Memory B cell (primary cell): ENCODE measurements at regions not wholly inside any gene's neighbourhood (a gene's known extent, or its start where the extent isn't known, plus 50 kb on each side); places are given as distances from the start of the nearest gene placed in this dataset.

Experiments used
- ATAC-seq: fragments of 150-1000 bp; cut with Tn5 transposase; 2 replicates; pipeline ENCODE4 v1.10.0; 2021; ENCODE audit warnings: low read depth, mild to moderate bottlenecking, moderate library complexity
- DNase-seq, 2 donors: peaks; one replicate each; pipeline ENCODE4 v3.0.0; 2022; ENCODE audit warnings: low spot score in 2 of 2
- H3K27ac Mint-ChIP-seq: one replicate; pipeline ENCODE4 v1.8.0; 2022; ENCODE audit warnings: mild to moderate bottlenecking, moderate library complexity, mixed read lengths
- H3K27me3 Mint-ChIP-seq: one replicate; pipeline ENCODE4 v1.8.0; 2022; ENCODE audit warnings: mixed read lengths
- H3K36me3 Mint-ChIP-seq: one replicate; pipeline ENCODE4 v1.8.0; 2022; ENCODE audit warnings: mild to moderate bottlenecking, mixed read lengths
- H3K4me1 Mint-ChIP-seq: one replicate; pipeline ENCODE4 v1.8.0; 2022; ENCODE audit warnings: mixed read lengths
- H3K4me3 Mint-ChIP-seq: one replicate; pipeline ENCODE4 v1.8.0; 2022; ENCODE audit warnings: mild to moderate bottlenecking, moderate library complexity, mixed read lengths
- H3K9me3 Mint-ChIP-seq: one replicate; pipeline ENCODE4 v1.8.0; 2022; ENCODE audit warnings: mixed read lengths

DNA sequence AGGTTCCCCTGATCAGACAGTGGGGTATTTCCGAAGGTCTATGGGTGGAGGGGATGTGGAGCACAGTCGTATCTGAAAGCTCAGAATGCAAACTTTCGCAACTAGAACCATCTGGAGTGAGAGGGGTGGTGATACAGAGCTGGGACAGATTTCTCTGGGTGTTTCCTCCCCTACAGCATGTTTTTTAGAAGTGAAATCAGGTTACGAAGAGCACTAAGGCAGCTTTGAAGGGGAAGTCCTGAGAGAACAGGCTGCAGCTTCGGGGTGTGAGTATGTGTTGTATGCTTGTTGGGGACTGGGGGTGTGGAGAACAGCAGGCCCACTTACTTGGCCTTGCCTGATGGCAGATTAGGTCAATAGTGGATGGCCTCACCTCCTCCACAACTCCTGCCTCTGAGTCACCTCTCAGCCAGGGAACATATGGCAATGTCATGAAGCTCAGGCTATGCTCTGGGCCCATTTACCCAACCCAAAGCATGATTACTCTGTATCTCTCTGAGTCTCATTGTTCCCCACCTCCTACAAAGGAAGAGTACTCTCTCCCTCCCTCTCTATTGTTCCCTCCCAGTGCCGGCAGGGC is 107.2 kb upstream of the RASGRP1 start:
- peak; percentile 47 to 78 for DNase-seq
- Mint-ChIP-seq H3K27me3 (no peaks in the 10 kb centered on the region), H3K4me3 (peak overlapping the region; percentile 6), H3K36me3 (no peaks in the 10 kb centered on the region), H3K27ac (peak overlapping the region; percentile 99), H3K4me1 (peaks cover 41% of the 10 kb centered on the region), H3K9me3 (no peaks in the 10 kb centered on the region)
- ATAC-seq: peak; percentile 72

- DNase-seq: no peak
- no peak for ATAC-seq
- Mint-ChIP-seq H3K36me3 (no peaks in the 10 kb centered on the region), H3K27me3 (no peaks in the 10 kb centered on the region), H3K4me1 (peaks cover 41% of the 10 kb centered on the region), H3K27ac (peak overlapping the region; percentile 99), H3K4me3 (peak overlapping the region; percentile 6), H3K9me3 (peaks cover 1% of the 10 kb centered on the region)
Measured at GRCh38 chr15:38672273-38672672, 107.7 kb upstream of the RASGRP1 start.

DNA sequence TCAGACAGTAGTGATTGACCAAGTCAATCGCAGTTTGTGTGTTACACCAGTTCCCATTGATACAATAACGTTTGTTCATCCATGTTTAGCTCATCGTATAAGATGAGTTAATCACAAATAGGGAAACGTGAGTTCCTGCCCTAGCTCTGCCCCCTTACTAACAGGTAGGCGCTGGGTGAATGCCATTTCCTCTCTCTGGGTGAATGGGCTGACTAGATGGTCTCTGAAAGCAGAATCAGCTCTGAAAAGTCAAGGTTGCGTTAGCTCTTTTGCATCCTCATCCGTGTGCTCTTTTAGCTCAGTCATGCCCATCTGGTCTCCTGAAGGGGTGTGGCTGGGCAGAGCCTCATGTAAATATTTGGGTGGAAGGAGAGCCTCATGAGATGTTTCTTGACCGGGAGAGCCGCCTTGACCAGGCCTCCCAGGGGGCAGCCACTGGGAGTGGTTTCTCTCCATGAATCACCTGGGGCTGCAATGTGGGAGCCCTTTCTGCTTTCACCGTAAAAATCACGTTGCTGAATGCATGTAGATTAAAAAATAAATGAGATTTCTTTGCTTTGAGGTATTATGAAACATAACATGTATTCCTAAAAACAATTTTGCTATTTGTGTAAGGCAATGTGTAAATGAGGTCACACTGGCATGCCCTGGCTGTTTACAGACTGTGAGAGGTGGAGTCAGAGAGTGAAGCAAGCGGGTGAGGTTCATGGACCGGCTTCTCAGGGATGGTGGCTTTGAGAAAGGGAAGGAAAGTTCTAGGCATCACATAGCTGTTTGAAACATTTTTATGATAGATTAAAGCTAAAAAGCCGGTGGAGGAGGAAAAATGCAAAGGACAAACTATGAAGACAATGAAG is 108.4 kb upstream of the RASGRP1 start:
- H3K4me3 Mint-ChIP-seq: peak overlapping the region; percentile 30
- H3K36me3 Mint-ChIP-seq: no peaks in the 10 kb centered on the region
- DNase-seq (peak; percentile 33 to 56), ATAC-seq (peak; percentile 44)
- peaks cover 1% of the 10 kb centered on the region for H3K9me3 Mint-ChIP-seq
- H3K4me1 Mint-ChIP-seq: peaks cover 46% of the 10 kb centered on the region
- peak overlapping the region; percentile 99 for H3K27ac Mint-ChIP-seq
- H3K27me3 Mint-ChIP-seq: no peaks in the 10 kb centered on the region

GRCh38 chr15:38674448-38674847 is 109.8 kb upstream of the RASGRP1 start:
- H3K4me3 Mint-ChIP-seq: no peak overlapping the region

GRCh38 chr15:38678281-38678680 is 113.7 kb upstream of the RASGRP1 start:
- H3K27ac Mint-ChIP-seq: no peak overlapping the region

More at GRCh38 chr15:38674448-38674847, 109.8 kb upstream of the RASGRP1 start:
- Mint-ChIP-seq H3K27me3 (no peaks in the 10 kb centered on the region), H3K27ac (peak overlapping the region; percentile 45), H3K36me3 (no peaks in the 10 kb centered on the region), H3K9me3 (peaks cover 1% of the 10 kb centered on the region), H3K4me1 (peaks cover 46% of the 10 kb centered on the region)
- ATAC-seq: no peak
- no peak for DNase-seq

DNA sequence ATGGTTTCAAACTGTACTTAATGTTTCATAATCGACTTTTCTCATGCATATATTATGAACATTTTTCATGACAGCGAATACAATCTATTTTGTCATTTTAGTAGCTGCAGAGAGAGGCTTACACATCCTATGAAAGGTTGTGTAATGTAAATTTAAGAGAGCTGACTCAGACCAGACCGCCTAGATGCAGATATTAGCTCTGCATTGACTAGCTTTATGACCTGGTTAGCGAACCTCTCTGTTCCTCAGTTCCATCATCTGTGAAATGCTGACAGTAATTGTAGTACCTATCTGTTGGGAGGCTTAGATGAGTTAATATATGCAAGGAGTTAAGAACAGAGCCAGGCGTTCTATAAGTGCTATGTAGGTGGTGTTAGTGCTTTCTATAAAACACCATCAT is 116.2 kb upstream of the RASGRP1 start:
- no peak overlapping the region for H3K4me3 Mint-ChIP-seq
- H3K36me3 Mint-ChIP-seq: no peaks in the 10 kb centered on the region
- H3K27ac Mint-ChIP-seq: peak overlapping the region; percentile 78
- peaks cover 3% of the 10 kb centered on the region for H3K9me3 Mint-ChIP-seq
- no peaks in the 10 kb centered on the region for H3K27me3 Mint-ChIP-seq
- H3K4me1 Mint-ChIP-seq: peaks cover 31% of the 10 kb centered on the region
- DNase-seq: no peak
- ATAC-seq: no peak

More at GRCh38 chr15:38678281-38678680, 113.7 kb upstream of the RASGRP1 start:
- H3K36me3 Mint-ChIP-seq: no peaks in the 10 kb centered on the region
- H3K4me1 Mint-ChIP-seq: peaks cover 34% of the 10 kb centered on the region
- DNase-seq (no peak), ATAC-seq (no peak)
- peaks cover 3% of the 10 kb centered on the region for H3K9me3 Mint-ChIP-seq
- no peaks in the 10 kb centered on the region for H3K27me3 Mint-ChIP-seq
- H3K4me3 Mint-ChIP-seq: no peak overlapping the region

GRCh38 chr15:38682363-38682762 is 117.7 kb upstream of the RASGRP1 start:
- no peaks in the 10 kb centered on the region for H3K27me3 Mint-ChIP-seq
- DNase-seq: no peak
- no peak for ATAC-seq
- H3K36me3 Mint-ChIP-seq: no peaks in the 10 kb centered on the region
- peak overlapping the region; percentile 71 for H3K27ac Mint-ChIP-seq
- H3K4me3 Mint-ChIP-seq: no peak overlapping the region
- peaks cover 2% of the 10 kb centered on the region for H3K9me3 Mint-ChIP-seq
- H3K4me1 Mint-ChIP-seq: peaks cover 29% of the 10 kb centered on the region

- ATAC-seq: peak; percentile 88
- peak overlapping the region; percentile 71 for H3K27ac Mint-ChIP-seq
- peaks cover 2% of the 10 kb centered on the region for H3K9me3 Mint-ChIP-seq
- no peaks in the 10 kb centered on the region for H3K36me3 Mint-ChIP-seq
- DNase-seq: peak; percentile 26 to 52
- H3K4me1 Mint-ChIP-seq: peaks cover 25% of the 10 kb centered on the region
- no peaks in the 10 kb centered on the region for H3K27me3 Mint-ChIP-seq
- peak overlapping the region; percentile 37 for H3K4me3 Mint-ChIP-seq
Measured at GRCh38 chr15:38682861-38683260, 118.2 kb upstream of the RASGRP1 start.

DNA sequence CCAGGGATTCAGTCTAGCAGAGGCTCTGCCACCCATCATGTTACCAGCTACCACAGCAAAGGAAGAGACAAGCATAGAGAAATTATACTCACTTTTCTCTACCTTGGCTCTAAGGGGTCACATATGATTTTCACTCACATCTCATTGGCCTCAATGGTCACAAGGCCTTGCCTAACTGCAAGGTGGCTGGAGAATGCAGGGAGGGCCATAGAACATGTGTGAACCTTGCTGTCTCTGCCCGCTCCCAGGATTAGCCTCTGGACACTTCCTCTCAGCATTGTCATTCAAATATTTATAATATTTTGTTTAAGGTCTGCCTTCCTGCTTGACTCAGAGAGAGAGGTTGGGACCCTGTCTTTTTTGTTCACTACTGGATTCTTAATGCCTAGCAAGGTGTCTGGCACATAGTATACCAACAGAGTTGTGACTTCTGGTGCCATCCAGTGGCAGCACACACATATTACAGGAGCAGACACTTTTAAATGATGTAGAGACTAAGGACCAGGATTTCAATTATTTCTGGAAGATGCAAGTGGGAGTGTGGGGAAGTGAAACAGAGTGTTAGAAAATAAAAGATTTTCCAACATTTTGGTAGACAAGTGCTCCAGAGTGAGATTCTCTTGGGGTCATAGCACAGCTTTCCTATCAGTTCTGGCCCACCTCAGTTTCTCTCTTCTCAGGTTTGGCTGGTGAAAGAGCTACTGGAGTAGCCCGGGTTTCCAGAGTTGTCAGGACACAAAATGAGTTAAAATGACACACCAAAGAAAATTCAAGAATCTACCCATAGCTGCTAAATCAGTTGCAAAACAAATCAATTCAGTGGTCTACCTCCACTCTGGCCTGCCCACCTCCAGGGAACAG is 119.0 kb upstream of the RASGRP1 start:
- Mint-ChIP-seq H3K4me3 (no peak overlapping the region), H3K27ac (peak overlapping the region; percentile 71), H3K36me3 (no peaks in the 10 kb centered on the region), H3K4me1 (peaks cover 24% of the 10 kb centered on the region), H3K9me3 (peaks cover 2% of the 10 kb centered on the region), H3K27me3 (no peaks in the 10 kb centered on the region)
- ATAC-seq (peak; percentile 73), DNase-seq (peak; percentile 65 to 69)

DNA sequence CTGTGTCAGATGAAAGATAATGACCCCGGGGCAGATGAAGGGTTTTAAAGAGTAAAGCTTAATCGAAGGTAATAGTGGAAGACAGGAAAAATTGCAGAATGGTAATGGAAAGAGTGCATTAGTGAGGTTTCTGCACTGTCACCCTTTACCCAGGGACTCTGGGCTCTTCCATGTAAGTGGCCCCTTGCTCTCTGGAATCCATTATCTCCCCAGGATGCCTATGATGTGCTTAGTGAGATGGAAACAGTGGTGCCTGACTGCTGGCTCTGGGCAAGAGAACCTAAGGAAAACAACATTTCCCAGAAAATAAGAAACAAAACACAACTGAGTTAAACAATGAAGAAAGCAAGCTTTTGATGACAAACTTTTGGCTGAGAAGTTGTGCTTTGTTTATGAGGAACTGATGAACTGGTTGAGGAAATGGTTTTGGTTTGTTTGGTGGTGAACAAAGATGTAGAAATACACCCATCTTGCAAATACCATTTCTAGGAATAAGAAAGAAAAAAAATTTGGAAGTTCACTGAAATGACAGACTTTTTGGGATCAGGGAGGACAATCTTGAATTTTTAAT is 119.9 kb upstream of the RASGRP1 start:
- peaks cover 2% of the 10 kb centered on the region for H3K9me3 Mint-ChIP-seq
- ATAC-seq (no peak), DNase-seq (no peak)
- no peaks in the 10 kb centered on the region for H3K27me3 Mint-ChIP-seq
- H3K4me1 Mint-ChIP-seq: peaks cover 24% of the 10 kb centered on the region
- H3K4me3 Mint-ChIP-seq: no peak overlapping the region
- H3K36me3 Mint-ChIP-seq: no peaks in the 10 kb centered on the region
- H3K27ac Mint-ChIP-seq: no peak overlapping the region

GRCh38 chr15:38685686-38686339 is 121.2 kb upstream of the RASGRP1 start:
- H3K27me3 Mint-ChIP-seq: no peaks in the 10 kb centered on the region
- ATAC-seq (no peak), DNase-seq (no peak)
- H3K36me3 Mint-ChIP-seq: no peaks in the 10 kb centered on the region
- peaks cover 24% of the 10 kb centered on the region for H3K4me1 Mint-ChIP-seq
- peaks cover 2% of the 10 kb centered on the region for H3K9me3 Mint-ChIP-seq
- H3K27ac Mint-ChIP-seq: no peak overlapping the region
- no peak overlapping the region for H3K4me3 Mint-ChIP-seq

- Mint-ChIP-seq H3K36me3 (no peaks in the 10 kb centered on the region), H3K4me1 (peaks cover 16% of the 10 kb centered on the region), H3K4me3 (no peak overlapping the region), H3K9me3 (no peaks in the 10 kb centered on the region), H3K27me3 (no peaks in the 10 kb centered on the region), H3K27ac (no peak overlapping the region)
- no peak for DNase-seq
- ATAC-seq: no peak
Measured at GRCh38 chr15:38687340-38687739, 122.7 kb upstream of the RASGRP1 start.

DNA sequence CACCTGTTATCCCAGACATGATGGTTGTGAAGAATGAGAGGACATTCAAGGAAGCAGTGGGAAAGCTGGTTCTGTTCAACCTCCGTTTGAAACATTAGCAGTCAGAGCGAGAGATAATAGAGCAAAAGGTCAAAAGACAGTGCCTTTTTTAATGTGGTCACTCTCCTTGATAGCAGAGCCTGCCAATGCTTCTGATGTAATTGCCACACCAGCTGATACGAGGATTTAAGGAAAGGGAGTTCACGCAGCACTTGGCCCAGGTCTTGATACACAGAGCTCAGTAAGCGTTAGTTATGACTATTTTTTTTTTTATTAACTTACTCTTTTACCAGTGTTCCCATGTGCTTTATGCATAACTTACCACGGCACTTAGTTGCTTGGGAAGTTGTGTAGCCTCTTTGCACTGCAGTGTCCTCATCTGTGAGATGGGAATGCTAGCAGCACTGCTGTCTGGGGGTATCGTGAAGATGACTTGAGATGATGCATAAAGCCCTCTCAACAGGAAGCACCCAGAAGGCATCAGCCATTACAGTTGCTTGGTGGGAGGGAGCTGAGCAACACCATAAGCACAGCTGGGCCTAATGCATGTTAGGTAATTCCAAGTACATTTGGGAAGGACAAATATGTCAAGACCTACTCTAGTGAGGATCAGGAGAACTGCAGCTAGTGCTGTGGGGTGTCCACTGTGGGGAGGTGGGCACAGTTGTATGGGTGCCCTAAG is 123.3 kb upstream of the RASGRP1 start:
- ATAC-seq (no peak), DNase-seq (no peak)
- Mint-ChIP-seq H3K9me3 (no peaks in the 10 kb centered on the region), H3K27ac (no peak overlapping the region), H3K4me1 (peaks cover 12% of the 10 kb centered on the region), H3K36me3 (no peaks in the 10 kb centered on the region), H3K4me3 (no peak overlapping the region), H3K27me3 (peaks cover 2% of the 10 kb centered on the region)
